HG03280 (cell line): ENCODE measurements at regions not wholly inside any gene's neighbourhood (a gene's known extent, or its start where the extent isn't known, plus 50 kb on each side); places are given as distances from the start of the nearest gene placed in this dataset.
"Not testable (repeated sequence)": the region's sequence is repeated elsewhere in the genome, so short reads cannot be mapped to it uniquely, and the experiment has no call there.

ENCODE experiments used
- ATAC-seq: cut with Tn5 transposase; IDR thresholded peaks from one replicate; pipeline ENCODE4 v1.9.1; 2021; ENCODE audit warnings: mild to moderate bottlenecking, moderate library complexity; ENCODE audit not compliant: unreplicated experiment

DNA sequence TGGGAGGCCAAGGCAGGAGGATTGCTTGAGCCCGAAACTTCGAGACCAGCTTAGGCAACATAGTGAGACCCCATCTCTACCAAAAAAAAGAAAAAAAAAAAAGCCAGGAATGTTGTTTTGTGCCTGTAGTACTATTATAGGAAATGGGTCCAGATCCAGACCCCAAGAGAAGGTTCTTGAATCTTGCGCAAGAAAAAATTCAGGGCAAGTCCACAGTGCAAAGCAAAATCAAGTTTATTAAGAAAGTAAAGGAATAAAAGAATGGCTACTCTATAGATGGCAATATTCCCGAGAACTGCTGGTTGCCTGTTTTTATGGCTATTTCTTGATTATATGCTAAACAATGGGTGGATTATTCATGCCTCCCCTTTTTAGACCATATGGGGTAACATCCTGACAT, 51.2 kb upstream of the RDX start:
- ATAC-seq = no peak

DNA sequence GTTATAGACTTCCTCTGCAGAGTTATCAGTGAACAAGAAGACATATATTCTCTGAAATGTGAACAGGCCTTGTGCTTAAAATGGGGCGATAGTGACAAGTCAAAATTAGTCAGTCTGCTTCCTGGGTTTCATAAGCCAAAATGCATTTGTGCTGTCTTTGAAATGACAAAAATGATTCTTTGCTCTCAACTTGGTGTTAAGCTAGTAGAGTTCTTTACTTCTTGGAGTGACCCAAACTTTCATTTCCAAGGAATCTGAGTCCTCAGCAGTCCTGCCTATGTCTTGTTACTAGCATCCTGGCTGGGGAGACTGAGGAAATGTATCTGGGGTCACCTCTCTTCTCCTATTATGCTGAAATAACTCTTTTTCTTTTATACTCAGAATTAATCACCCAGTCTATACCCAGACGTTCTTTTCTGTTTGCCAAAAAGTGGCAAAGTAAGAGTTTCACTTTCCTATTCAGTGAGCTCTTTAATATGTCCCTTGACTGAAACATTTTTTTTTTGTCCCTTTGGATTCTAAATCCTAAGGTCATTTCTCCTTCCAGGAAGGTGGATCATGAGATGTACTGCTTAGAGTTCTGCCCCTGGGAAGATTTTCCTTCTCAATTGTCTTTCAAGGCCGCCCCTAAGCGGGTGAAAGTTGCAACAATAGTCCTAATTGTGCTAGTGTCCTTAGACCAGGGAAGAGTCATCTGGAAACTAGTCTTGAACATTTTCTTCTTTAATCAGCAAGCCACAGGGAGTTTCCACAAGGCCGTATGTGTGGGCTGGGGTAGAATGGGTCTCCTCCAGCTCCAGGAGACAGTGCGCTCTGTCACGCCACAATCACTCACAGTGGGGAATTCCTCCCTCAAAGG, 53.0 kb upstream of the RDX start:
- ATAC-seq = peak; percentile 71

DNA sequence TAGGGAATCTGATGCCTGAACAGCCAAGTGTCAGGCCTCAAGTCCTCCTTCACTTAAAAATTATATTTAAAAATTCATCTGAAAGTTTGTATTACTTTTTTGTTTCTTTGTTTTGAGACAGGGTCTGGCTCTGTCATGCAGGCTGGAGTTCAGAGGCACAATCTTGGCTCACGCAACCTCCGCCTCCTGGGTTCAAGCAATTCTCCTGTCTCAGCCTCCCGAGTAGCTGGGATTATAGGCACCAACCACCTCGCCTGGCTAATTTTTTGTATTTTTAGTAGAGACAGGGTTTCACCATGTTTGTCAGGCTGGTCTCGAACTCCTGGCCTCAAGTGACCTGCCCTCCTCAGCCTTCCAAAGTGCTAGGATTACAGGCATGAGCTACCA, 53.6 kb upstream of the RDX start:
- ATAC-seq = not testable (repeated sequence)

DNA sequence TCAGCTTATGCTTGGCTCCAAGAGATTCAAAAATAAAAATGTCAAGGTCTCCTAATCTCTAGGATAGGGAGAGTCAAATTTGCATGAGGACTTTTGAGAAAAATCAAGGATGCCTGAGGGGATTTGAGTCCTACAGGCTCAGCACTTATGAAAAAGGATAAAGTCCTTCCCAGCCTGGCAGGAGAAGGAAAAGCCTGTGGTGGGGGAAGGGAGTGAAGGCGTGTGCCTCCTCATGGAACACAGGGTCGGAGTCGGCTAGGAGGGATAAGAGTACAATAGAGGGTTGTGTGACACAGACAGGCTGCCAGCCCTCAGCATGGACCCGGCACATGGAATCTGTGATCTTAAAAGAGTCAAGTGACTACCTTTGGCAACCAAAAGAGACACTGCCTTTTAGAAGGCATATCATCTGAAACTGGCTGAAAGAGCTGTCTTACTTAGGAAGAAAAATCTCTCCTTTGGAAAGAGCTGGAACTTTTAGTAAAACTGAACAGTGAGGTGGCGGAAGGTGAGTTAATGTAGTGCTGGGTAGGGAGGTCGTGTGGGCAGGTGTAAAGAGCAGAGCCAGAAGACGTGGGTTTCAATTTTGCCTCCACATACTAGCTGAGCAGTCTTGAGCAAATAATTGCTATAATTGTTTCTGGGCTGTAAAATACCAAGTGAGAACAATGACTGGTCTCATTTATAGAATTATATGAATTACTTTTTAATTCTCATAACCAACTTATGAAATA, 58.8 kb upstream of the RDX start:
- ATAC-seq = no peak

DNA sequence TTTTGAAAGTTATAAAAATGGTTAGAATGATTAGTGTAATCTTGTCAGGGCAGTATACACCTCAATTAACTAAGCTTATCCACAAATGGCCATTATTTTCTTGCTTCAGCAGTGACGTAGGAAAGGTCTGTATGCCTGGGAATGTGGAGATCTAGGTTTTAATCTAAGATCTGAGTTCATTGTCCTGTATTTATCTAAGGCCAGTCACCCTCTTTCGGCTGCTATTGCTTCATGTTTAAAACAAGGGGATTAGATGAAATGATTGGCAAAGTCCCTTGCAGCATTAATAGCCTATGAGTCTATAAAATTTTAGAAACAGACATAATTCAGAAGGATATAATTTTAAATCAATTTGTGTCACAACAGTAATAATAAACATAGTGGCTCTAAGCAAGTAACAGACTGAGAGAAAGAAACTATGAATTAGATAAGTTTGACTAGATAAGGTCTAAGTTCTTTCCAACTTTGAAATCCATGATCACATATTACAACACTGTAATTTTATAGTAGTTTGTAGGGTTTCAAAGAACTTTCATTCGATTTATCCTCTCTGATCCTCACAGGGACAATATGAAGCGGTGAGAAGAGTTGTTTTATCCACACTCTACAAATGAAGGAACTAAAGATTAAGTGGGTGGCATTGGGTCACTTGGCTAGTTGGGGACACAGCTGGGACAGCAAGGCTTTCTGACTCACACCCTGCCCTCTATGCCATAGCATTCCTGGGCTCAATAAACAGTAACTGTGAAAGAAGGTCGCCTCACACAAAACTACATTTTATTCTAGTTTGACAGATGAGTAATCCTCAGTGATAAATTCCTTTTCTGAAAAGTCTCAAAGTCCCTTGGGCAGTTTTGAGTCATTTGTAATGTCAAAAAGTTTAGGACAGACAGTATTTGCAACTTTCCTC, 60.6 kb upstream of the RDX start:
- no peak for ATAC-seq

DNA sequence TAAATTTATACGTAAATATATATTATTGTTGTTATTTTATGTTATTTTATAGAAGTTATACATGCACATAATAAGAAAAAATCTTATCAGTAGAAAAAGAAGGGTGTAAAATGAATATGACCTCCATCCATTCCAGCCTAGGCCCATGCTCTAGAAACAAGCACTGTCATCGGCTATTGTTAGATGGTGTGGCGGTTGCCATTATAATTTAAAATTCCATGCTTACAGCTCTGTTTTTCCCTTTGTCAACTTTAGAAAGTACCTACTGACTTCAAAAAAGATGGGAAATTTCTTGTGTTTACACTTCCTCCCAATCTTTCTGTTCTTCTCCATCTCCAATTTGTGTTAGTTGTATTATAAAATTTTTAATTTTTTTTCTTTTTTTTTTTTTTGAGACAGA, 61.9 kb upstream of the RDX start:
- ATAC-seq = no peak

DNA sequence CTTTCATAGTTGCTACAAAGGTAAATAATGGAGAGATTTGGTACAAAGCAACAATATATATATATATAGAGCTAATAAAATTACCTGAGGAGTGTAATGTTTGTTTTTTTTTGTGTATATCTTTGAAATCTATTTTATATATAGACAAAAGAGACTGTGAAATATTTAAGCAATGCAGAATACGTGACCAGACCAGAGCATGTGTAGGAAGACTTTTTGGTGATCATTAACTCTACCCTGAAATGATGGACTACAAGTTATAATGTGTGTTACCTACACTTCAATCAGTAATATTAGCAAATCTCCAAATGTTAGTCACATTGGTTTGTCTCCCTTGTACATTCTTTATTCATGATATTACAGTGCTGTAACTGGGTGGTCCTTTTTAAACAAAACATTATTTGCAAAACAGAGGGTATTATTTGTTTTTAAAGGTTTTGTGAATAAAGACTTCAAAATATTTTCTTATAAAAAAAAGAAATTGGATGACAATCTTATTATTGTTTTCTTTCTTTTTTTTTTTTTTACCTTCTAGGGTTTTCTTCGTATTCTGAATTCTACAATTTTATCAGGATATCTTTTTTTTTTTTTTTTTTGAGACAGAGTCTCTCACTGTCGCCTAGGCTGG, 64.5 kb upstream of the RDX start:
- not testable (repeated sequence) for ATAC-seq

DNA sequence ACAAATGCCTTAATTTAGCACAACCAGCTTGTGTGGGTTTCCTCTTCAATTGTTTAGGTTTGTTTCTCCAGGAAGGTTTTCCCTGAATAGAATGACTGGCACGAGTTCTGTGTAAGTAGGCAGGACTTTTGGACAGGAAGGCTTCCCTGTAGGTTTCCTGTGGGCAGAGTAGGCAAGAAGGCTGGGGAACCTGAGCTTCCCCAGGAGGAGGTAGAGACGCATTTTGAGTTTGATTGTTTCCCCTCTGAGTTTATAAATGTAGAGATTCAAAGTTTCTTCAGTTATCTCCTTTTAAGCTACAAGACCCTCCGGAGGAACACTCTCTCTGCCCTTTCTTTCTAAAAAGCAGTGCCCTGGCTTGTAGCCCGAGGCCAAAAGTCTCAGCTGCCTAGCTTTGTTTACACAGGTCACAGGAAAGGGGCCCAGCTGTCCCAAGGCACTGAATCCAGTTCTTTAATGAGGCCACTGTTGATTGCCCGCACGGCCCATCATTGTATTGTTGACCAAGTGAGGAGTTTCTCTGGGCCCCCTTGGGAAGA, 66.6 kb upstream of the RDX start:
- no peak for ATAC-seq

DNA sequence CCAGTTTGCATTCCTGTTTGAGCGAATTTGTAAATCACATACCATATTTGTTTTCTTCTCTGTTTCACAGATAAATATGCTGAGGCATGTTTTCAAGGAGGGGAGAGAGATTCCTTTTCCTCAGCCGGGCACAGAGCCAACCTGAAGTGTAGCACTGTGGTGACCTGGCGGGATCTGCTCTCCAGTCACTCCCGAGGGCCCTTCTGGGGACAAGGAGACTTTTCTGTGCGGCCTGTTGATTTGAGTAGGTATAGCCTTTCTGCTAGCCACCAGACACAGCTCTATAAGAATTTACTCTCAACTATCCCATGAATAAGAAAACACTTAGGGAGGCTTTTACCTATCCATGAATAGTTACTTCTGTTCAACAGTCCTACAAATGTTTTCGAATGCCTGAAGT, 63.5 kb upstream of the FDX1 start:
- no peak for ATAC-seq

DNA sequence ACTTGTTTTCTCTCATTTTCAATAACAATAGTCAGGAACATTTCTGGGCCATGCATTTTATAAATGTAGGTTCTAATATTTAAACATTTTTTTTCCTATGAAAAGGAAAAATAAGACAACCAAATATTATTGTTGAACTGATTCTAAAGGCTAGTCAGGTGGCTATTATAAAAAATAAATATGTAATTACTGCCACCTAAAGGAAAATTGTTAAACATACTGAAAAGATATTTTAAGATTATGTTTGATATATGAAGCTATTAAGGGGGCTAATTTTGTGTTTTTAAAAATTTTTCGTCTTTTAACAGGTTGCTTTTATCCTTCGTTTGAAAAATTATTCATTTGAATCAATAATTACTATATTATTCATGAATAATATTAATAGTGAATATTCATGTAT, 62.2 kb upstream of the FDX1 start:
- no peak for ATAC-seq

DNA sequence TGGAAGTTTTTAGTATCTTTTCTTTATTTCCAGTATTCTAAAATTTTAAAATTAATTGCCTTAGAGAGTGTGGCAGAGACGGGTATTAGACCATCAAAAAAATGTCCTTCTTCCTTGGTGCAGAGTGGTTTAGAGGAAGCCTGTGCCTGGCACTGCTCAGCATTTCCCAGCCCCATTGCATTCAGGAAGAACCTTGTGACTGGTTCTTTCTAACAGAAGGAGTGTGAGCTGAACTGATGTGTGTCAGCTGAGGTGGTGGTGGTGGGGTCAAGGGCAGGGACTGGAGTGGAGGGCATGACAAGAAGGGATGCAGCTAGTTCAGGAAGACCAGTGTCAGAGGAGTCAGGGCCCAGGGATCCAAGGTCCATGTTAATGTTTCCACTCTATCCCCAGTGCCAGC, 58.7 kb upstream of the FDX1 start:
- no peak for ATAC-seq

DNA sequence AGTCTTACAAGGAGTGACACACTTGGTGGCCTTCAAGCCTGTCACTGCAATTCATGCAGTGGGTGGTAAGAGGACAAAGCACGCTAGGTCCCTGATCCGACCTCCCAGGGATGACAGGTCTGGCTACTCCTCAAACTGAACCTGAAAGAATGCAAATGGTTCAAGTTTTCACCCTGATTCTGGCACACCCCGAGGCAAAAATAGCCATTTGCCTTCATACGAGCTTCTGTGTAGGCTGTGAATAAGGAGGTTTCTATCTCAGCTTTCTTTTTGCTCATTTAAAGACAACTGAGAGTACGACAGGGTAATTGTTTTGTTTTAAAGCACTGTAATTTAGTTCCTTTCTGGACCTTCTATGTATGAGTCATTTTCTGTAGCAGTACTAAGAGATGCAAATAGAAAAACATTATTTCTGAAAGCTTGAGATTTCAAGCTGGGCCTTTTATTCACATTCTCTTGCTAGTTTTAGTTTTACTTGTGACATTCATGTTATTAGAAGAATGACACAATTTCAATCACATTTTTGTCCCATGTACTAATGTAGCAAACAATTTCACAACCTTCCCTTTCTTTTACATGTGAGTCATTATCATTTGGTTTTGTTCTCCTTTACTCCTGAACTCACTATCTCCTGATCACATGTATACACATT, 56.6 kb upstream of the FDX1 start:
- ATAC-seq = peak; percentile 95

DNA sequence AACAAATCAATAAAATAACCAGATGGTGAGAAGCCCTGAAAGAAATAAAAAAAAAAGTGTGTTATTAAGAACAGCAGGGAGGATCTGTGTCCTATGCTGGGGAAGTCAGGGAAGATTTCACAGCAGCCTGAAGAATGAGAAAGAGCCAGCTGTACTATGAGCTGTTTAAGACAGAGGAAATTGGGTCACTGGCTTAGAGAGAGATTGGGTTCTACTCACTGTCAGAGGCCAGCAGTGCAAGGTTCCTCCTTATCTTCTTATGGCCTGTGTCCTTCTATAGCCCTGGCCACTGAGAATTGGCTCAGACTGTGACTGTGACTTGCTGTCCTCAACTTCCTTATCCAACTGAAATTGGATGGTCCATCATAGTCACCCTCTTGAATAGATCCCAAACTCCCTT, 54.8 kb upstream of the FDX1 start:
- no peak for ATAC-seq

DNA sequence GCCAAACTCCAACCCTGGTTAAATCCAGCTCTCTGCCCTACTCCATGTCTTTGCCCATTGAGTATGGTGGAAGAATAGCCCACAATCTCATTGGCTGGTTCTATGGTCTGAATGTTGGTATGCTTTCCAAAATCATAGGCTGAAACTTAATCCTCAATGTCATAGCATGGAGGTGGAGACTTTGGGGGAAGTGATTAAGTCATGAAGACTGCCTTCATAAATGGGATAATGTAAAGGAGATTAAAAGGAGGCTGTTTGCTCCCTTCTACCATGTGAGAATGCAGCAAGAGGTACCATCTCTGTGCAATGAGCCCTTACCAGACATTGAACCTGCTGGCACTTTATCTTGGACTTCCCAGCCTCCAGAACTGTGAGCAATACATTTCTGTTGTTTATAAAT, 54.4 kb upstream of the FDX1 start:
- no peak for ATAC-seq

DNA sequence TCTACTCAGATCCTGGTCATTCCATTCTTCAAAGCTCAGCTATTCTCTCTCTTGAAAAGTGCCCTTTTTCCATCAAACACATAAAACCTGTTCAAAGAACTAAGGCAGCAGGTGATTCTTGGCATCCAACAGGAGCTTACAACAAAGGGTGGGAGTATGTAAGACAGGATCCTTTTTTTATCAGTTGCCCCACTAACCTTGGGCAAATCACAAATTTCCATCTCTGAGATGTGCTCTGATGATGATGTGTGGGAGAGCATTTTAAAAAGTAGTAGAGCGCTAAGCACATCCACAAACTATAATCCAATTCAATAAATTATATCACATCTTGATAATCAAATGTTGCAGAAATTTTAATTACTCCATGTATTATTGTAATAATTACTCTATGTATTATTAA, 53.7 kb upstream of the FDX1 start:
- no peak for ATAC-seq

DNA sequence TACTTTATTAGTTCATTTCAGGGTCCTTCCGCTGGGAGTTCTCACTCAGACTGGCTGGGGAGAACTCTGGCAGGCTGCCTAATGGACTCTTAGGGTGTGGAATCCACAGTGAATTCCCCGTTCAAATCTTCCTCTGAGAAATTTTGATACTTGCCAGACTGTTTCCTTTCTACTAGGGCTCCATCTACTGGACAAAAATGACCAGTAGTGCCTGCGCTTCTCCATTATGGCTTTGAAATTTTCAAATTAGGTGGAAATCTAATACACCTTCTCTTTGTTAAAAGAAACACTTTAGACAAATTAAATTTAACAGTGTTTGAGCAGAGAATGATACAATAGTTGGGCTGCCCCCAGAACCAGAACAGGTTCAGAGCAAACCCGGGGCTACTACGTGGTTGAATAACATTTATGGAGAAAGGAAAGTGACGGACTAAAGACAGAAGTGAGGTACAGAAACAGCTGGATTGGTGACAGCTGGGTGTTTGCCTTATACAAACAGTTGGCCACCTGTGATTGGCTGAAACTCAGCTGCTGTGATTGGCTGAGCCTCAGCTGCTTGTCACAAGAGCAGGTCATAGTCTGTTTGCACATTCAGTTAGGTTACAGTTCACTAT, 52.9 kb upstream of the FDX1 start:
- no peak for ATAC-seq

DNA sequence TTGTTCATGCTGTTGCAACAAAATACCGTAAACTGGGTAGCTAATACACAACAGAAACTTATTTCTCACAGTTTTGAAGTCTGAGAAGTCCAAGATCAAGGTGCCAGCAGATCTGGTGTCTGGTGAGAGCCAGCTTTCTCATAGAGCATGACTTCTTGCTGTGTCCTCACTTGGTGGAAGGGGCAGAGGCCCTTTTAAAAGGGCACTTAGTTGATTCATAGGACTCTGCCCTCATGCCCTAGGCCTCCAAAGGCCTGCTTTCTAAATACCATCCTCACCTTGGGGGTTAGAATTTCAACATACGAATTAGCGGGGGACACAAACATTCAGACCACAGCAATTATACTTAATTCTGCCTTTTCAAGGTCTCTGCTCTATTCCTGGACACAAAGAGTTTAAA, 52.3 kb upstream of the FDX1 start:
- ATAC-seq = no peak

DNA sequence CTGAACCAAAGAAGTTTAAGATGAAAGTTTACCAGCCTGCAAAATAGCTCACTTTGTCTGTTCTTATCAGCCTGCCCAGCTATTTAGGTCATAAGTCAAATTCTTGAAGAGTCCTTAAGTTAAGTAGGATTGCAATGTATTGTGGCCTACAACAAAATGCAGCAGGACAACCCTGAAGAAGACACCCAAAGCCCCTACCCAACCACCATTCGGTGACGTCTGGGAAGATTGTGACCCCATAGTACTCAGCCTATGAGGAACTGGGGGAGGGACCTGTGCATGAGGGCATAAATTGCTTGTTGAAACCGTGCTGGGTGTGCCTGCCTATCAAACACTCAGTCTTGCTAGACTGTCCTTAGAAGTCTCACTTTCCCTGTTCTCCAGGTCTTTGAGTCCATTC, 50.5 kb upstream of the FDX1 start:
- no peak for ATAC-seq

DNA sequence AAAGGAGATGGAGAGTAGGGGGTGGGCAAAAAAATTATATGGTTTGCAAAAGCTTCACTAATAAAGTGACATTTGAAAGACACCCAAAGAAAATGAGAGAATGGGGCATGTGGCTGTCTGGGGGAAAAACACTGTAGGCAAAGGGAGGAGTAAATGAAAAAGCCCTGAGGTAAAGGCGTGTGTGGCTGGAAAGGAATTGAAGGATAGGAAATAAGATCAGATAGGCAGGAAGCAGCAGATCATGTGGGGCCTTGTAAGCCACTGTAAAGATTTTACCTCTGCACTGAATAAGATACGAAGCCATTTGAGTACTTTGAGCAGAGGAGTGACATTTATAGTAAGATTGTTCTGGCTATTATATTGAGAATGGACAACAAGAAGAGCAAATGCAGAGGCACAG, 49.8 kb upstream of the FDX1 start:
- no peak for ATAC-seq
